IPS-18c (cell line): ENCODE measurements at regions not wholly inside any gene's neighbourhood (a gene's known extent, or its start where the extent isn't known, plus 50 kb on each side); places are given as distances from the start of the nearest gene placed in this dataset.

Experiments used
- H3K4me3 ChIP-seq: 2 replicates; pipeline ENCODE4 v1.7.0; 2013; ENCODE audit warnings: low read depth, mild to moderate bottlenecking, low read length, moderate library complexity; ENCODE audit not compliant: insufficient read depth
- H3K9me3 ChIP-seq: one replicate; pipeline ENCODE4 v1.6.1; 2013; ENCODE audit warnings: mild to moderate bottlenecking, low read length, moderate library complexity; ENCODE audit not compliant: control insufficient read depth, insufficient read depth

DNA sequence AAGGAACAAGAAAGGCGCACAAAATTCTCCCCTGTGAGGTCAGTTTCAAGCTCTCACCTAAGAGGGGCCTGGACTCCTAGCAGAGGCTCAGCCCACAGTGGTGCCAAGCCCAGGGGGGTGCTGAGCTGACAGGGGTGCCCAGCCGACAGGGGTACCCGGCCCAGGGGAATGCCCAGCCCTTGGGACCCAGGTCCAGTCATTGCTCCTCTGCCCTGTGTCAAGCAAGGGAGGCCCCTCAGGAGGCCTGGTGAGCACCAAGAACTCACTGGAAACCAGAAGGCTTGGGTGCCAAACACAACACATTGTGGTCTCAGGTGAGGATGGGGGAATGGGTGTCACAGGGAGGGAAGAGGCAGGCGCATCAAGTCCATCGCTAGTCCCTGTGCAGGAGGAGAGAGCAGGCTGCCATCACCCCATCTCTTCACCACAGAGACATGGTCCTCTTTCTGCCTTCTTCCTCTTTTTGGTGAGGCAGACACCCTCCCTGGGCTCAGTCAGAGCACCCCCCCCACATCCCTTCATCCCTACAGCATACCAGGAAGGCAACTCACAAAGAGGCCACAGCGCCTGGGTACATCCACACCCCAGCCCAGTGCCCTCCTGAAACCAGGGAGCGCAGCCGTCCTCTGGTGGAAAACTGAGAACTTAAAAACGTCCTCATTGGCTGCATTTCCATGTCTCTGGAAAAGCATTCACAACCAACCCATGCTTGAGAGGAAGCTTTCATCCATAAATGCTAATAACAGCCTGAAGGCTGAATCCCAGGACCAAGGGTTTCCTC is 111.3 kb downstream of the BANF2 start:
- Histone ChIP-seq H3K9me3 (no peaks in the 10 kb centered on the region), H3K4me3 (no peak overlapping the region)

DNA sequence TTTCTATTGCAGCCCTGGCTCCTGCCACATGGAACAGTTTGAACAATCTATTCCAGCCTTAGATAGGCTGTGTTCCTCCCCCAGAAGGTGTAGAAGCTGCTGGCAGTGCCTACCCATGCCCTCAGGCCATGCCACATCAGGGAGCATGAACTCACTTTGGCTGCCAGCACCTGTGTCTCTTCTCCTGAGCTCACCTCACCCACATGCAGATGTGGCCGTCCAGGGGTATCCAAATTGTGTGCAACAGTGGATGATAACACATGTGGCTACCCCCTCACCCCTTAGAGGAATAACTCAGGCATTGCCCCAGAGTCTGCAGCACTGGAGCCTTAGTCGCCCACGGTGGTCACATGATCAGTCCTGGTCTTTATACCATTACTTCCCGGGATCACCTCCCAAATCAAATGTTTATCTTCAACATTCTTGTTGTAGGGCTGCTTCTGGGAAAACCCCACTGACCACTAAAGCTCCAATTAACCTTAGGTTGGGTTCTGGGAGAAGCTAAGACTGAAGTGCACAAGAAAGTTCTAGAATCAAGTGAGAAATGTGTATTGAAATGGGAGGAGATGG is 110.4 kb downstream of the BANF2 start:
- Histone ChIP-seq H3K4me3 (no peak overlapping the region), H3K9me3 (no peaks in the 10 kb centered on the region)

DNA sequence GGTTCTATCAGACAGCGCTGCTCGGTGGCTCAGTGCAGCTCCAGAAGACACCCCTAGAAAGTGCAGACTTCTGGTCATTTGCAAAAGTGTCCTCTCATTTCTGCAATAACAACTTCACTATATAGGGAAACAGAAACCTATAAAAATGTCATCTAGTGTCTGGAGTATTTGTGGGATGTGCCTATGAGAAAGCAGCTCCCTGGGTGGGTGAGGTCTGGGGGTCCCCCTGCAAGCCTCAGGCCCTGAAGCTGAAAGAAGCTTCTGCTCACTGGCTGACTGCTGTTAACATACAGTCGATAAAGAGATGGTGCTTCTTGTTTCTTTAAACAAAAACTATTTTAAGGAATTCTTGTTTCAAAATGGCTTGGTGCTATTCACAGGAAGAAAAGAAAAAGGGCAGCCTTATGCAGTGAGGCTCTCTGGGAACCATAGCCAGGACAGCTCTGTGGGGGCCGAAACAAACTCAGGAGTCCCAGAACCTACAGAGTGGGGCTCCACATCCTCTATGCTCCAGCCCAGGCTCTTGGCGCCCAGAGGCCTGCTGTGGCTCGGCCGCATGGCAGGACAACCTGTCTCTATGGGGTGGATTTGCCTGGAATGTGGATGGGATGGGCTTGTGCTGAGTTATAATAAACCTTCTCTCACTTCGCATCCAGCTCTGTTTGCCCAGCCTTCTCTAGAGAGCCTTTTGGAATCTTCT is 109.7 kb downstream of the BANF2 start:
- H3K9me3 ChIP-seq = no peaks in the 10 kb centered on the region

DNA sequence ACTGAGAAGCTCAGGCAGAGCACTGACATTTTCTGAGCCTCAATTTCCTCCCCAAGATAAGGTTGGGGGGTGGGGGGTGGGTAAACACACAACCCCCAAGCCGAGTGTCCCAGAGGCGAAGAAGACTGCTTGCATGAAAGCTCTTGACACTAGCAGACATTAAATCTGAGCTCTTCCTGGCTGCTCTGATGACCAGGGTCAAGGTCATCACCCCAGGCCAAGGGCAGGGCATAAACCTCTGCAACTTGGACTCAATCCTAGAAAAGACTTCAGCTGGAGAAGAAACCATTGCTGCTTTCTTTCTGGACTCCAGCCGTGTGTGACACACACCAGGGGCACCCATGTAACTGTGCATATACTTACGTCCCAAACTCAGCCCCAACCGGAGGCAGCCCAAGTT is 109.0 kb downstream of the BANF2 start:
- no peaks in the 10 kb centered on the region for H3K9me3 ChIP-seq
- H3K4me3 ChIP-seq = no peak overlapping the region

More for the DNA sequence above, 109.7 kb downstream of the BANF2 start:
- H3K4me3 ChIP-seq = no peak overlapping the region

DNA sequence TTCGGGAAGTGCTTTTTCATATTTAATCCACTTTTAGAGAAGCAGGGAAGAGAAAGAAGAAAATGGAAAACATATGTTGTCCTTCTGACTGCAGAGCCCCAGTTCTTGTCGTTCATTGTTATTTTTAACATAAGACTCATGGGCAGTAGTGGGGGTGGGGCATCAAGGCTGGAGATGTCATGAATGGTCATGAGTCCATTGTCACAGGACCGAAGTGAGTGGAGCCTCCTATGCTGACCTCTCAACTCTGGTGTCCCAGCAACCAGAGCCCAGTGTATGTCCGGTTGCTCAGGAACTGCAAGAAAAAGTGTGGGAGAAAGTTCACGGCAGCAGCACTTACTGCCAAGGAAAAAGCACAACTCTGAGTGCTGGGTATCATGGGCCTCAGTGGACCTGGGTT is 108.6 kb downstream of the BANF2 start:
- no peaks in the 10 kb centered on the region for H3K9me3 ChIP-seq

DNA sequence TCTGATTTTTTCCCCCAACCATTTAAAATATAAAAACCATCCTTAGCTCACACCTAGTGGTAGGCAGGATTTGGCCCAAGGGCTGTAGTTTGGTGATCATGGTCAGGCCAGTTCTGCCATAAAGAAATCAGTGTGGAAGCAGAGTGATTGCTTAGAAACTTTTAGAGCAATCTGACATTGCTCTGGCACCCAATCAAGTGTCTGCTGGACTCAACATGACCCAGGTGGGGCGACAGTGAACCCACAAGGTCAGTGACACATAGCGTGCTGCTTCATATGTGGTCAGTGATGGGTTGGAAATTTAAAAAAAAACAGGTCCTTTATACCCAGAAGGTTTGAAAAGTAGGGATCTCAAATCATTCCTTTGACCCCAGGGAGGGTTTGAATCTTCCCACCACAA is 107.9 kb downstream of the BANF2 start:
- peaks cover 2% of the 10 kb centered on the region for H3K9me3 ChIP-seq
- no peak overlapping the region for H3K4me3 ChIP-seq

More for the DNA sequence above, 108.6 kb downstream of the BANF2 start:
- H3K4me3 ChIP-seq = no peak overlapping the region

DNA sequence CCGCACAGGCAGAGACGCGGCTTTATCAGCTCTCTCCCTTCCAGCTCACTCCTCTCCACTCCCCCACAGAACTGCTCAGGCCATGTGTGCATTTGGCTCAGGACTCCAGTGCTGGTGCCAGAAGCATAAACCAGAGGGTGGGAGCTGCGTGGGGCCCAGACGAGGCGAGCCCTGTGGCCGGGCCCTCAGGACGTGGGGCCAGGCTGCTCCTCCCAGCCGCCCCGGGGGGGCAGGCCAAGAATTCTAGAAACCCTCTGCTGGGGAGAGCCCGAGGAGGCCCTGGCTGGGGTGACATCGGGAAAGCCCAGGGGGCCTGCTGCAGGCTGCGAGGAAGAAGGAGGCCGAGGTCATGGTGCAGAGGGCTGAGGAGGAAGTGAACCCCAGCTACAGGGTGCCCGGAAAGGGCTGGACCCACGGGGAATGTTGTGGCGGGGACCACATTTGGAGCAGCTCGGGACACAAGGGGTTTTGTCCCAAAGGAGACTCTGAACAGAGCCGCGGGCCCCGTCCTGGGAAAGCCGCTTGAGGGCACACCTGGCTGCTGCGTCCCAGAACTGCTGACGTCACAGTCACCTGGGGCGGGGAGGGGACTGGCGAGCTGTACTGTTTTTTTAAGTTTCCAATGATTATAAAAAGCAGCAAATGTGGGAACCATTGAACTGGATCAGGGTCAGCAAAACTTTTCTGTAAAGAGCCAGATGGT is 107.1 kb downstream of the BANF2 start:
- Histone ChIP-seq H3K9me3 (peaks cover 2% of the 10 kb centered on the region), H3K4me3 (no peak overlapping the region)

DNA sequence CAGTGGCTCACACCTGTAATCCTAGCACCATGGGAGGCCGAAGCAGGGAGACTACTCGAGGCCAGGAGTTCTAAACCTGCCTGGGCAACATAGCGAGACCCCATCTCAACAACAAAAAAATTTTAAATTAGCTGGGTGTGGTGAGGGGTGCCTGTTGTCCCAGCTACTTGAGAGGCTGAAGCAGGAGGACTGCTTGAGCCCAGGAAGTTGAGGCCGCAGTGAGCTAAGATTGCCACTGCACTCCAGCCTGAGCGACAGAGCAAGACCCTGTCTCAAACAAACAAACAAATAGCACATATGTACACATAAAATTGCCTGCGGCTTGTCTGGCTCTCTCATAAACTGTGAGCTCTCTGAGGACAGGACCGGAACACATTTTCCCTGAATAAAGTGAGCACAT is 106.3 kb downstream of the BANF2 start:
- Histone ChIP-seq H3K4me3 (no peak overlapping the region), H3K9me3 (peaks cover 2% of the 10 kb centered on the region)

DNA sequence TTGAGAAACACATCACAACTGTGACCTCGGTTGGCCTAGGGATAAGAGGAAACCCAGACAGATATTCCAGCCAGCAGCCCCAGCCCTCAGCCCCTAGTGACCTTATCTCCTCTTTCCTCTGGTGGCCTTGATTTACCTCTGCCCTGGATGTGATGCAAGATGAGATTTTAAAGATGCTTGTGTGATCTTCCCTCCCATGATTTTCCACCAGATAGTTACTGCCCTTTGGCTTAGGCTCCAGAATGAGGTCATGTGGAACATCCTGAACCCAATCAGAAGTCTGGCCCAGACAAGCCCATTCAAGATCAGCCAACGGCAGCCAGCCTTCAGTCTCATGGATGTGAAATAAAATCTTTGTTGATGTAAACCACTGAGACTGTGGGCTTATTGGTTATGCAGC is 104.0 kb downstream of the BANF2 start:
- Histone ChIP-seq H3K9me3 (peaks cover 2% of the 10 kb centered on the region), H3K4me3 (no peak overlapping the region)

DNA sequence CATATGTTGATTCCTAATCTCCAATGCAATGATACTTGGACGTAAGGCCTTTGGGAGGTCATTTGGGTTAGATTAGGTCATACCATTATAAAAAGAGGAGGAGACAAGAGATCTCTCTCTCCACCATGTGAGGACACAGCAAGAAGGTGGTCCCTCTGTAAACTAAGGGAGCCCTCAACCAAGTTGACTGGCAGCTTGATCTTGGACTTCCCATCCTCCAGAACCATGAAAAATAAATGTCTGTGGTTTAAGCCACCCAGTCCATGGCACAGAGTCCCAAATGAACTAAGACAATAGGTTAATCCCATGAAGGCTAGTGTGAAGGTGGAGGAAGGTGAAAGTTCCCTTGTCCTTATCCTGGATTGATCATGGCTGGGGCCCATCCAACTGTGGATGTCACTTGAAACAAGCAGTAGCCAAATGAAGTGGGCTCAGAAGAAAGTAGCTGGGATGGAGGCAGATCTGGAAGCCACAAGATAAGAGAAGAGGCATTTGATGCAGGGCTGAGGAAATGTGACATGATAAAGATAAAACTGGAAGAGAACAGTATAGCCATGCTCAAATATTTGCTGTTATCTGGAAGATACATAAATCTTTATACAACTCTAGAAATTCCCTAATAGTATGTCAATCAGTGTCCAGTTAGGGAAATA is 99.9 kb downstream of the BANF2 start:
- H3K9me3 ChIP-seq = peaks cover 2% of the 10 kb centered on the region
- no peak overlapping the region for H3K4me3 ChIP-seq

DNA sequence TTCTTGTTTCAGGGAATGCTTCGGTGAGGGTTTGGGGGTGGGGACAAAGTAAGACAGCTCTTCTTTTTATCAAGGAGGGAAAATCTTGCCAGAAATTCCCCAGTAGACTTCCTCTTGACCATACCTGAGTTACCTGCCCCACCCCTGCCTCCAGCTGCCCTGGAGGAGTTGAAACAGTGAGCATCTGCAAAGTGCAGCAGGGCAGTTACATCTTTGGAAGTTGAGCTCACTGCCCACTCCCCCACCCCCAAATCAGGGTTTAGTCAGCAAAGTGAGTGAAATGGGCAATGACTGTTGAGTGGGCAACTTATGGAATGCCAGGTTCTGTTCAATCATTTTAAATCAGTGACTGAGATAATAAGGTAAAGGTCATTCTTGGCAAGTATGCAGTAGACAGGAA is 98.8 kb downstream of the BANF2 start:
- Histone ChIP-seq H3K9me3 (peaks cover 2% of the 10 kb centered on the region), H3K4me3 (no peak overlapping the region)

DNA sequence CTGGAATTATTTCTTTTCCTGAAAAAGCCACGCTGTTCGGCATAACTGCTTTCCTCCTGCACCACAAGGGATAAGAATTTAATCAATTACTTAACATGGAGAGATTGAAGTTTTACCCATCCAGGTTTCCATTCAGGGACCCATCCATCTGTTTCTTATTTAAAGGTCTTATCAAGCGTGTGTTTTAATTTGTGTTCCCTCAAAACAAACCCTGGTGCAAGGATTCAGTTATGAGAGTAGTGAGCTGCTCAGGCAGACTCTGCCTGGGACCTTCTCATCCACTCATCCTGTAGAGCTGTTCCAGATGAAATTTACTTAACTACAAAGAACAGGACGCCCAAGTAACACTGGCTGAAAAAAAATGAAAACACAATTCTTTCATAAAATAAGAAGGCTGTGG is 97.8 kb downstream of the BANF2 start:
- no peak overlapping the region for H3K4me3 ChIP-seq

DNA sequence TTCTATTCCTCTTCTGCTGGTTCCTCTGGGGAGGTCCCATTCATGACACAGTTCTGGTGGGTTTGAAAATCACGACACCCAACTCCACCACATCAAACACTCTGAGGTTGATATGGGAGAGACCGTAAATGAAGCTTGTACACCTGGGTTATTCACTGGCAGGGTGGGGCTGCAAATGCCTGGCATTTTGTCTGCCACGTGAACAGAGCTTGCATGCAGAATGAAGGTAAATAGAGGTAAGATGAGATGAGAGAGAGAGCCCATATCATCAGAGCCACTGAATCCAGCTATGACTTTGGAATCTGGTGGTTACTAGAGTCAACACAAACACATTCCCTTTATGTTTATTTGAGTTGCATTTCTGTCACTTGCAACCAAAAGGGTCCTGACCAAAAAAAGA is 97.4 kb downstream of the BANF2 start:
- H3K4me3 ChIP-seq = no peak overlapping the region

More for the DNA sequence above, 97.8 kb downstream of the BANF2 start:
- no peaks in the 10 kb centered on the region for H3K9me3 ChIP-seq

DNA sequence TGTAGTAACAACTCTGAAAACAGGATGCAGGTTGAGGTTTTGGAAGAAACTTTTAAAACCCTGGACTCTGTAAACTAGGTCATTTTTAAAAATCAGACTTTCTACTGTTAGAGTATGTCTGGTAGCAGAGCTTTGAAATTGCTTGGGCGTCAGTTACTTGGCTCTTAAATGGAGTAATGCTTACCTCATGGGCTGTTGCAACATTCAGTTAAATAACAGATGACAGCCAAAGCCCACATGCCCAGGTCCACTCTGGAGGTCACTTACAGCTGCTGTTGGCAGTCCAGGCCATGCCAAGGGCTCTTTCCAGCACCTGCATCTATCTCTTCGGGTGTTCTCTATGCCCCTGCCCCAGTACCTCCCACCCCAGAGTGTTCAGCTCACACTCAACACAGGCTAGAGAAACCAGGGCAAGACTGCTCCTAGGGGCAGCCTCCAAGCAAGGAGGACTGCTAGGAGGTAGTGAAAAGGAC is 96.4 kb downstream of the BANF2 start:
- Histone ChIP-seq H3K9me3 (no peaks in the 10 kb centered on the region), H3K4me3 (no peak overlapping the region)

More for the DNA sequence above, 97.4 kb downstream of the BANF2 start:
- no peaks in the 10 kb centered on the region for H3K9me3 ChIP-seq

DNA sequence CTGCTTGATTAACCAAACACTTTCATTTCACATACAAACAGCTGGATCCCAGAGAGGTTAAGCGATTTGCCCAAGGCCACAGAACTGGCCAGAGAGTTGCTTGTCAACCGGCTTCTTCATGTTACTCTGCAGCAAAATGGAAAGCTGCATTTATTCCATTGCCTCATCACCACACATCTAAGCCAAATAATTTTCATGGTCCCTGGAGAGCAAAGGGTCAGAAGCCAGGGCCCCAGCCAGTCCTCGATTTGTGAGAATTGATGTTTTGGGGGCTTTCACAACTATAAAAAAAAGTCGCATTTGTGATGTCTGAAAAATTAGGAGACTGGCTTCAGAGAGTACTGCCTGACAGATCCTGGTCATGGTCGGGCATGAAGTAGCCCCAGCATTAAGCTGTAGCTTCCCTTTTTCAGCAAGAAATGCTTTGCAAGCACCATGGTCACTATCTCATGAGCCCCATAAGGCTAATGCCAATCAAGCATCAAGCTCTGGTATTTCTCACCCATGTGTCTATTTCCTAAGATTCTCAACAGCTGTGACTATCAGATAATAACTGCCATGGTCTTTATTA is 95.8 kb downstream of the BANF2 start:
- Histone ChIP-seq H3K9me3 (no peaks in the 10 kb centered on the region), H3K4me3 (no peak overlapping the region)

DNA sequence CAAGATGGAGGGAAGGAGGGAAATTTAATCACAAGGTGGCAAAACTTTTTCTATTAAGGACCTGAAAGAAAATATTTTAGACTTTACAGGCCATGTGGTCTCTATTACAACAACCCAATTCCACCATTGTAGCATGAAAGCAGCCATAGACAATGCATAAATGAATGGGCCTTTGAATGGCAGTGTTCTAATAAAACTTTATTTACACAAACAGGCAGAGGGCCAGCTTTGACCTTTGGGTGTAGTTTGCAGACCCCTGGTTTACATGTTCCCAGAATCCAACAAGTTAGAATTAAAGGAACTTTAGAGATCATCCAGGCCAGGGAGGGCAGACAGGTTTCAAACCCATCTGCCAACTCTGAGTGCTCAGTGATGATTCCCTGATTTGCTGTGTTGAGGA is 95.2 kb downstream of the BANF2 start:
- H3K9me3 ChIP-seq = no peaks in the 10 kb centered on the region

DNA sequence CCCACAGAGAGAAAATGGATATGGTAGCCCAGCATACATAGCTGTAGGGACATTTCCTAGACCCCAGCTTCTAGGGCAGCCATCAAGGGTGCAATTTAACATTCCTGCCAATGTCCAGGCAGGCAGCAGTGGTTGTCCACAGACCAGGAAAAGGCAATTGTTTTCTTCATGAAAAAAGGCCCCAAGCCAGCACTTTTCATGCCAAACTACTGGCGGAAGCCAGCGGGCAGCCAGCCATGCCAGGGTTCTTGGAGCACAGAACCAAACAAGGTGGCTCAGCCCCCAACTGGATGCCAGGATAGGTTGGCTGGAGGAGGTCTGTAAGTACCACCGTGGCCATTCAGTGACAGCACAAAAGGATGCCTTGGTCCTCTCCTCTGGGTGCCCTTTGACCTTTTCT is 94.6 kb downstream of the BANF2 start:
- H3K4me3 ChIP-seq = no peak overlapping the region
- no peaks in the 10 kb centered on the region for H3K9me3 ChIP-seq

More for the DNA sequence above, 95.2 kb downstream of the BANF2 start:
- H3K4me3 ChIP-seq = no peak overlapping the region
